ENCODE measurements at regions not wholly inside any gene's neighbourhood (a gene's known extent, or its start where the extent isn't known, plus 50 kb on each side); places are given as distances from the start of the nearest gene placed in this dataset.

GRCh38 chr2:62361964-62362363 lies 144.0 kb downstream of the TMEM17 start:
- Mint-ChIP-seq H3K4me1 (peaks cover 21% of the 10 kb centered on the region), H3K9me3 (no peaks in the 10 kb centered on the region), H3K27ac (no peak overlapping the region), H3K36me3 (ENCODE audit: low read depth) (no peaks in the 10 kb centered on the region), H3K4me3 (no peak overlapping the region), H3K27me3 (no peaks in the 10 kb centered on the region)
- DNase-seq (no peak), ATAC-seq (ENCODE audit: low read depth) (no peak)
- intact Hi-C loops (cut with micrococcal nuclease), result no loop called here
- ChIA-PET CTCF (interaction anchor here (0.6 kb wide), 1 partner anchor 9 kb away, joined by 3 read pairs; no protein-coding TSS in a partner anchor), POLR2A (no interaction called here)
- TF ChIP-seq CTCF (IDR thresholded peaks at IDR 0.05), result no peak

GRCh38 chr2:62354771-62355561 lies 151.0 kb downstream of the TMEM17 start:
- CTCF ChIA-PET, result no interaction called here
- intact Hi-C loops (cut with micrococcal nuclease), result no loop called here
- H3K4me3 Mint-ChIP-seq, result no peak overlapping the region
- ATAC-seq (ENCODE audit: low read depth) (no peak), DNase-seq (no peak)
- no peak for TF ChIP-seq CTCF (IDR thresholded peaks at IDR 0.05)
- POLR2A ChIA-PET, result interaction anchor here (0.7 kb wide), 1 partner anchor 24 kb away, joined by 4 read pairs; no protein-coding TSS in a partner anchor
- H3K36me3 Mint-ChIP-seq (ENCODE audit: low read depth), result no peaks in the 10 kb centered on the region
- H3K9me3 Mint-ChIP-seq, result peaks cover 11% of the 10 kb centered on the region
- H3K27ac Mint-ChIP-seq, result no peak overlapping the region
- H3K4me1 Mint-ChIP-seq, result no peaks in the 10 kb centered on the region
- H3K27me3 Mint-ChIP-seq, result no peaks in the 10 kb centered on the region

- Mint-ChIP-seq H3K27ac (no peak overlapping the region), H3K27me3 (no peaks in the 10 kb centered on the region), H3K4me3 (no peak overlapping the region), H3K9me3 (peaks cover 11% of the 10 kb centered on the region), H3K36me3 (ENCODE audit: low read depth) (no peaks in the 10 kb centered on the region), H3K4me1 (no peaks in the 10 kb centered on the region)
- CTCF ChIA-PET, result no interaction called here
- no peak for ATAC-seq (ENCODE audit: low read depth)
- intact Hi-C loops (cut with micrococcal nuclease), result no loop called here
- POLR2A ChIA-PET, result interaction anchor here (0.7 kb wide), 1 partner anchor 151 kb away, joined by 4 read pairs; no protein-coding TSS in a partner anchor
- DNase-seq, result no peak
- no peak for TF ChIP-seq CTCF (IDR thresholded peaks at IDR 0.05)
Observed at GRCh38 chr2:62352031-62352430, 154.0 kb downstream of the TMEM17 start.

- Mint-ChIP-seq H3K4me3 (no peak overlapping the region), H3K27ac (no peak overlapping the region), H3K4me1 (peaks cover 3% of the 10 kb centered on the region), H3K36me3 (ENCODE audit: low read depth) (no peaks in the 10 kb centered on the region), H3K9me3 (peaks cover 11% of the 10 kb centered on the region), H3K27me3 (no peaks in the 10 kb centered on the region)
- TF ChIP-seq CTCF (IDR thresholded peaks at IDR 0.05), result no peak
- intact Hi-C loops (cut with micrococcal nuclease), result no loop called here
- no peak for DNase-seq
- ChIA-PET CTCF (no interaction called here), POLR2A (no interaction called here)
- no peak for ATAC-seq (ENCODE audit: low read depth)
Observed at GRCh38 chr2:62349788-62350187, 153.9 kb downstream of the B3GNT2 start.

- Mint-ChIP-seq H3K27ac (no peak overlapping the region), H3K9me3 (peaks cover 11% of the 10 kb centered on the region), H3K4me3 (no peak overlapping the region), H3K36me3 (ENCODE audit: low read depth) (no peaks in the 10 kb centered on the region), H3K27me3 (no peaks in the 10 kb centered on the region), H3K4me1 (peaks cover 12% of the 10 kb centered on the region)
- intact Hi-C loops (cut with micrococcal nuclease), result no loop called here
- TF ChIP-seq CTCF (IDR thresholded peaks at IDR 0.05), result no peak
- ATAC-seq (ENCODE audit: low read depth) (no peak), DNase-seq (no peak)
- CTCF ChIA-PET, result no interaction called here
- POLR2A ChIA-PET, result no interaction called here
Observed at GRCh38 chr2:62348700-62349099, 152.8 kb downstream of the B3GNT2 start.

All from activated B cell treated with CpG ODN at 0.5 μM for 24 hours (primary cell).